ENCODE measurements at regions not wholly inside any gene's neighbourhood (a gene's known extent, or its start where the extent isn't known, plus 50 kb on each side); places are given as distances from the start of the nearest gene placed in this dataset.

GRCh38 chrX:39629001-39629400, 468.8 kb downstream of the BCOR start:
- Histone ChIP-seq H3K9me3 (no peaks in the 10 kb centered on the region), H3K27me3 (peaks cover 0 to 3% of the 10 kb centered on the region in 2 donors), H3K27ac (no peak overlapping the region), H3K4me1 (no peaks in the 10 kb centered on the region), H3K4me3 (no peak overlapping the region), H3K36me3 (no peaks in the 10 kb centered on the region)
- DNase-seq: no peak
- no peak for TF ChIP-seq CTCF (IDR thresholded peaks at IDR 0.05)
- TF ChIP-seq POLR2A (IDR thresholded peaks at IDR 0.05): no peak
- intact Hi-C loops (cut with DNase I; ENCODE audit: low total_unique reads): no loop called here

- H3K27me3 ChIP-seq: peaks cover 0 to 3% of the 10 kb centered on the region in 2 donors
- no peaks in the 10 kb centered on the region for H3K9me3 ChIP-seq
- DNase-seq: no peak
- no peaks in the 10 kb centered on the region for H3K4me1 ChIP-seq
- H3K27ac ChIP-seq: no peak overlapping the region
- H3K36me3 ChIP-seq: no peaks in the 10 kb centered on the region
- intact Hi-C loops (cut with DNase I; ENCODE audit: low total_unique reads): no loop called here
- H3K4me3 ChIP-seq: no peak overlapping the region
- TF ChIP-seq CTCF (IDR thresholded peaks at IDR 0.05) (no peak), POLR2A (IDR thresholded peaks at IDR 0.05) (no peak)
These were observed 467.4 kb downstream of the BCOR start for GRCh38 chrX:39630344-39630743.

GRCh38 chrX:39631276-39632229, 466.2 kb downstream of the BCOR start:
- no peaks in the 10 kb centered on the region for H3K4me1 ChIP-seq
- H3K4me3 ChIP-seq: no peak overlapping the region
- no peaks in the 10 kb centered on the region for H3K9me3 ChIP-seq
- TF ChIP-seq POLR2A (IDR thresholded peaks at IDR 0.05): no peak
- no peak for TF ChIP-seq CTCF (IDR thresholded peaks at IDR 0.05)
- DNase-seq: no peak
- intact Hi-C loops (cut with DNase I; ENCODE audit: low total_unique reads): no loop called here
- H3K27ac ChIP-seq: no peak overlapping the region
- peaks cover 0 to 3% of the 10 kb centered on the region in 2 donors for H3K27me3 ChIP-seq
- no peaks in the 10 kb centered on the region for H3K36me3 ChIP-seq

- Histone ChIP-seq H3K36me3 (no peaks in the 10 kb centered on the region), H3K27ac (no peak overlapping the region), H3K9me3 (no peaks in the 10 kb centered on the region), H3K4me3 (no peak overlapping the region), H3K27me3 (peaks cover 0 to 3% of the 10 kb centered on the region in 2 donors), H3K4me1 (no peaks in the 10 kb centered on the region)
- TF ChIP-seq CTCF (IDR thresholded peaks at IDR 0.05) (no peak), POLR2A (IDR thresholded peaks at IDR 0.05) (no peak)
- intact Hi-C loops (cut with DNase I; ENCODE audit: low total_unique reads): no loop called here
- no peak for DNase-seq
These were observed 464.5 kb downstream of the BCOR start for GRCh38 chrX:39633293-39633692.

- H3K27ac ChIP-seq: no peak overlapping the region
- H3K4me1 ChIP-seq: no peaks in the 10 kb centered on the region
- DNase-seq: no peak
- peaks cover 0 to 3% of the 10 kb centered on the region in 2 donors for H3K27me3 ChIP-seq
- no peak for TF ChIP-seq POLR2A (IDR thresholded peaks at IDR 0.05)
- no peak for TF ChIP-seq CTCF (IDR thresholded peaks at IDR 0.05)
- H3K4me3 ChIP-seq: no peak overlapping the region
- H3K9me3 ChIP-seq: no peaks in the 10 kb centered on the region
- intact Hi-C loops (cut with DNase I; ENCODE audit: low total_unique reads): no loop called here
- H3K36me3 ChIP-seq: no peaks in the 10 kb centered on the region
These were observed 461.3 kb downstream of the BCOR start for GRCh38 chrX:39636481-39636880.

Measured in uterus (tissue), 3 donors.